ENCODE measurements at regions not wholly inside any gene's neighbourhood (a gene's known extent, or its start where the extent isn't known, plus 50 kb on each side); places are given as distances from the start of the nearest gene placed in this dataset.

DNA sequence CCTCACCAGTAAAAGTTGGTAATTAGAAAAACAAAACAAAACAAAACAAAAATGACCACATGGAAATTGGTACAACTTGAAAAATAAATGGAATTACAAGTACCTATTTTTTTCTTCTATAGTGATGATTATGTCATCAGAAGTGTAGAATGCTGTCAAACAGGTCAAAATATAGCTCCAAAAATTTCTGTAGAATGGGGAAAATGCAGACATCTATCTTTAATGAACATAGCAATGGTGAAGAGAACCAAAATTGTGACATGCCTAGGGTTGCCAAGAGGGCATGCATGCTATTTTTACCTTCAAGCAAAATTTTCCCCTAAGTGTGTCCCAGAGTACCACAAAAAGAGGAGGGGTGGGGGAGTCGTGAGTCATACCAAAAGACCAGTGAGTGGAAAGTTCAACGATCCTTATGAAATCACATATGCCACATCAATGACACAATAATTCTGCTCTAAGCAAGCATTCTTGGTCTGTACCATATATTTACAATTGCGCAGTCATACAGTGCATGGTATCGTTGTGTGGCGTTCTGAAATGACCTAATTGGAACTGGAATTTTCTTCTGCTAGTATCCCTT lies 1436.4 kb downstream of the SUCLG1 start:
- no peaks in the 10 kb centered on the region for H3K4me1 ChIP-seq
- no peaks in the 10 kb centered on the region for H3K9me3 ChIP-seq
- H3K27me3 ChIP-seq: no peaks in the 10 kb centered on the region
- no peak overlapping the region for H3K4me3 ChIP-seq
- no peak for DNase-seq
- no peaks in the 10 kb centered on the region for H3K36me3 ChIP-seq
- TF ChIP-seq POLR2A (IDR thresholded peaks at IDR 0.05): no peak
- TF ChIP-seq, protein P1, sequence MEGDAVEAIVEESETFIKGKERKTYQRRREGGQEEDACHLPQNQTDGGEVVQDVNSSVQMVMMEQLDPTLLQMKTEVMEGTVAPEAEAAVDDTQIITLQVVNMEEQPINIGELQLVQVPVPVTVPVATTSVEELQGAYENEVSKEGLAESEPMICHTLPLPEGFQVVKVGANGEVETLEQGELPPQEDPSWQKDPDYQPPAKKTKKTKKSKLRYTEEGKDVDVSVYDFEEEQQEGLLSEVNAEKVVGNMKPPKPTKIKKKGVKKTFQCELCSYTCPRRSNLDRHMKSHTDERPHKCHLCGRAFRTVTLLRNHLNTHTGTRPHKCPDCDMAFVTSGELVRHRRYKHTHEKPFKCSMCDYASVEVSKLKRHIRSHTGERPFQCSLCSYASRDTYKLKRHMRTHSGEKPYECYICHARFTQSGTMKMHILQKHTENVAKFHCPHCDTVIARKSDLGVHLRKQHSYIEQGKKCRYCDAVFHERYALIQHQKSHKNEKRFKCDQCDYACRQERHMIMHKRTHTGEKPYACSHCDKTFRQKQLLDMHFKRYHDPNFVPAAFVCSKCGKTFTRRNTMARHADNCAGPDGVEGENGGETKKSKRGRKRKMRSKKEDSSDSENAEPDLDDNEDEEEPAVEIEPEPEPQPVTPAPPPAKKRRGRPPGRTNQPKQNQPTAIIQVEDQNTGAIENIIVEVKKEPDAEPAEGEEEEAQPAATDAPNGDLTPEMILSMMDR (IDR thresholded peaks at IDR 0.05): no peak
- H3K27ac ChIP-seq: no peak overlapping the region

DNA sequence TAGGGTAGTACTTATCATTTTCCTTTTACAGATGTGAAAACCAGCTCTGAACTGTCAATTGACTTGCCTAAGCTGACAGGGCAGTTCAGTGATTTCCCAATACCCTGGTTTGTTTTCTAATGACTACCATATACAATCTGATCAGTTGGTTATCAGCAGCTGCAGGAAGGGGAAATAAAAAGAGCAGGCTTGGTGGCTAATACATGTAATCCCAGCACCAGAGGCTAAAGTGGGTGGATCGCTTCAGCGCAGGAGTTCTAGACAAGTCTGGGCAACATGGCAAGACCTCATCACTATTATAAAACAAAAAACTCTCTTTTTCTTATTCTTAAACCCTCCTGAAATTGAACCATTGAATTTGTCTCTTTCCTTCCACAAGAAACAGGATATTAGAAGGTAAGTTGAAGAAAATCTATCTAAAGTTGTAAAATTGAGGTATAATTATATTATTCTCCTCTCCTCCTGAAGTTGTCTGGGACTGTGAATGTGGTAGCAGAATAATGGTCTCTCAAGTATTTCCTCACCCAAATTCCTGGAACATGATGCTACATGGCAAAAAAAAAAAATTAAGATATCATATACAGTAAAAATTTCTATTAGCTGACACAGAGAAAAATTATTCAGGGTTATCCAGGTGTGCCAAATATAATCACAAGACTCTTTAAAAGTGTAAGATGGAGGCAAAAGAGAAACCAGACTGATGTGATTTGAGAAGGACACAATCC lies 1441.6 kb downstream of the SUCLG1 start:
- Histone ChIP-seq H3K27ac (no peak overlapping the region), H3K4me1 (no peaks in the 10 kb centered on the region), H3K9me3 (no peaks in the 10 kb centered on the region), H3K36me3 (no peaks in the 10 kb centered on the region), H3K4me3 (no peak overlapping the region), H3K27me3 (no peaks in the 10 kb centered on the region)
- no peak for TF ChIP-seq POLR2A (IDR thresholded peaks at IDR 0.05)
- TF ChIP-seq, protein P1 (IDR thresholded peaks at IDR 0.05): no peak
- DNase-seq: no peak

DNA sequence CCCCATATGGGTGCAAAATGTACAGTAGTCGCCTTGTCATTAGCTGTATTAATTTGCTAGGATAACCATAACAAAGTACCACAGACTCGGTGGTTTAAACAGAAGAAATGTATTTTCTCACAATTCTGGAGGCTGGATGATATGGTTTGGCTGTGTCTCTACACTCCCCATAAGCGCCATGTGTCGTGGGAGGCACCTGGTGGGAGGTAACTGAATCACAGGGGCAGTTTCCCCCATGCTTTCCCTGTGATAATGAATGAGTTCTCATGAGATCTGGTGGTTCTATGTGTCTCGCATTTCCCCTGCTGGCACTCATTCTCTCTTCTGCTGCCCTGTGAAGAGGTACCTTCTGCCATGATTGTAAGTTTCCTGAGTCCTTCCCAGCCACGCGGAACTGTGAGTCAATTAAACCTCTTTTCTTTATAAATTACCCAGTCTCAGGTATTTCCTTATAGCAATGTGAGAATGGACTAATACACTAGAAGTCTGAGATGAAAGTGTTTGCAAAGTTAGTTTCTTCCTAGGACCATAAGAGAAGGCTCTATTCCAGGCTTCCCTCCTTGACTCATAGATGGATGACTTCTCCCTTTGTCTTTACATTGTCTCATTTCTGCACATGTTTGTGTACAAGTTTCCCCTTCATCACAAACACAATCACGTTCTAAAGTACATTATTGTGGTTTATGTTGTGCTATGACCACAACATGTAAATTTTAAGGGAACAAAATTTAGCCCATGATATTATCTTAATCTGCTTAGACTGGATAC lies 1442.6 kb downstream of the SUCLG1 start:
- TF ChIP-seq, protein P1 (IDR thresholded peaks at IDR 0.05): no peak
- no peak for TF ChIP-seq POLR2A (IDR thresholded peaks at IDR 0.05)
- no peaks in the 10 kb centered on the region for H3K9me3 ChIP-seq
- H3K36me3 ChIP-seq: no peaks in the 10 kb centered on the region
- no peaks in the 10 kb centered on the region for H3K4me1 ChIP-seq
- no peak for DNase-seq
- no peak overlapping the region for H3K27ac ChIP-seq
- no peaks in the 10 kb centered on the region for H3K27me3 ChIP-seq
- H3K4me3 ChIP-seq: no peak overlapping the region

DNA sequence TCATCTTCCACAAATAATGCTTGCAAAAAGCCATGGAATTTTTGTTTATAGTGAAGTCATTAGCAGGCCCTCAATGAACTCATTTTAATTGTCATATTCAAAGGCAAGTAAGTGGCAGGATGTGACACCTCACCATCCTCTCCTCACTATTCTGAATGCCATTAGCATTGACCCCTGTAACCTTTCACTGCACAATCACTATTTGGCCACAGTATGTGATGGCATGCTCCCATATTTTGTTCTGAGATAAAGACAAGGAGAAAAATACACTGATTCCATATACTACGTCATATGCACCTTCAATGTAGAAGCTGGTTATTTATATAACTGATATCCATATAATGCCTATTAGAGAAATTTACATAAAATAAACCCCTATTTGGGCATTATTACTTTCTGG lies 1443.2 kb downstream of the SUCLG1 start:
- Histone ChIP-seq H3K9me3 (no peaks in the 10 kb centered on the region), H3K36me3 (no peaks in the 10 kb centered on the region), H3K4me3 (no peak overlapping the region), H3K27ac (no peak overlapping the region), H3K4me1 (no peaks in the 10 kb centered on the region), H3K27me3 (no peaks in the 10 kb centered on the region)
- no peak for DNase-seq
- TF ChIP-seq, protein P1 (IDR thresholded peaks at IDR 0.05): no peak
- no peak for TF ChIP-seq POLR2A (IDR thresholded peaks at IDR 0.05)

DNA sequence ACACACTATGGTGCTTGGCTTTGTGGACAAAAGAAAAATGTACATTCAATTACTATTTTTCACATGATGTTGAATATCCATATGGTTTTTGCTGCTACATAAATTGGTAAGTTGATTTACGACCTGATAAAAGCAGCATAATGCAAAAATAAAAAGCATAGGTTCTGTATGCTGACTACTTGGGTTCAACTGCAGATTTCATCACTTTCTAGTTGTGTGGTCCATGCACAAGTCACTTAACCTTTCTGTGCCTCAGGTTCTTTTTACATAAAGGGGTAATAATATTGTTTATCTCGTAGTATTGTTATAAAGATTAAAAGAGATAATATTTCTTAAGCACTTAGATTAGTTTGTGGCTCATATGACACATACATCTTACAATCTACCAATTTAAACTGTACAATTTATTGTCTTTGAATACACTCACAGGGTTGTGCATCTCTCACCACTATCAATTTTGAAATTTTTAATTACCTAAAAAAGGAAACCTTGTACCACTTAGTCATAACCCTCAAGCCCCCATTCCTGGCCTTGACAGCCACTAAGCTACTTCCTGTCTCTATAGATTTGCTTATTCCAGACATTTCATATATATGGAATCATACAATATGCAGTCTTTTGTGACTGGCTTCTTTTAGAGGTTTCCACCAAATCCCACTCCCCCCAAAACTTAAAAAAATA lies 1443.9 kb downstream of the SUCLG1 start:
- TF ChIP-seq, protein P1 (IDR thresholded peaks at IDR 0.05): no peak
- TF ChIP-seq POLR2A (IDR thresholded peaks at IDR 0.05): no peak
- no peak for DNase-seq
- H3K4me3 ChIP-seq: no peak overlapping the region
- no peaks in the 10 kb centered on the region for H3K36me3 ChIP-seq
- no peak overlapping the region for H3K27ac ChIP-seq
- H3K9me3 ChIP-seq: no peaks in the 10 kb centered on the region
- no peaks in the 10 kb centered on the region for H3K27me3 ChIP-seq
- no peaks in the 10 kb centered on the region for H3K4me1 ChIP-seq
